ENCODE measurements at regions not wholly inside any gene's neighbourhood (a gene's known extent, or its start where the extent isn't known, plus 50 kb on each side); places are given as distances from the start of the nearest gene placed in this dataset.

GRCh38 chr7:35430547-35431153 is 176.8 kb upstream of the TBX20 start:
- Histone ChIP-seq H3K9me3 (replicated peaks) (0 out of 2 replicates have a peak, but pooled peaks cover 3% of the 10 kb centered on the region), H3K4me3 (no peak overlapping the region), H3K27me3 (replicated peaks) (no peaks in the 10 kb centered on the region), H3K4me1 (replicated peaks) (no peaks in the 10 kb centered on the region), H3K27ac (no peak overlapping the region), H3K36me3 (no peaks in the 10 kb centered on the region)
- DNase-seq (ENCODE audit: low read depth in 1 of 2, low spot score in 2 of 2): no peak

- Histone ChIP-seq H3K27ac (no peak overlapping the region), H3K27me3 (replicated peaks) (no peaks in the 10 kb centered on the region), H3K9me3 (replicated peaks) (no peaks in the 10 kb centered on the region), H3K36me3 (no peaks in the 10 kb centered on the region), H3K4me3 (no peak overlapping the region), H3K4me1 (replicated peaks) (no peaks in the 10 kb centered on the region)
- peak in 1 of 2 experiments; percentile 39 for DNase-seq (ENCODE audit: low read depth in 1 of 2, low spot score in 2 of 2)
These were observed 171.1 kb upstream of the TBX20 start for GRCh38 chr7:35424869-35425495.

- Histone ChIP-seq H3K27ac (no peak overlapping the region), H3K4me1 (replicated peaks) (no peaks in the 10 kb centered on the region), H3K4me3 (no peak overlapping the region), H3K9me3 (replicated peaks) (no peaks in the 10 kb centered on the region), H3K36me3 (no peaks in the 10 kb centered on the region), H3K27me3 (replicated peaks) (no peaks in the 10 kb centered on the region)
- no peak for DNase-seq (ENCODE audit: low read depth in 1 of 2, low spot score in 2 of 2)
These were observed 170.5 kb upstream of the TBX20 start for GRCh38 chr7:35424440-35424839.

GRCh38 chr7:35422715-35423114 is 168.8 kb upstream of the TBX20 start:
- no peak for DNase-seq (ENCODE audit: low read depth in 1 of 2, low spot score in 2 of 2)
- Histone ChIP-seq H3K27me3 (replicated peaks) (no peaks in the 10 kb centered on the region), H3K4me3 (no peak overlapping the region), H3K36me3 (no peaks in the 10 kb centered on the region), H3K9me3 (replicated peaks) (no peaks in the 10 kb centered on the region), H3K27ac (no peak overlapping the region), H3K4me1 (replicated peaks) (no peaks in the 10 kb centered on the region)

GRCh38 chr7:35420656-35421055 is 166.8 kb upstream of the TBX20 start:
- H3K27ac ChIP-seq: no peak overlapping the region
- H3K9me3 ChIP-seq (replicated peaks): no peaks in the 10 kb centered on the region
- H3K27me3 ChIP-seq (replicated peaks): no peaks in the 10 kb centered on the region
- no peaks in the 10 kb centered on the region for H3K4me1 ChIP-seq (replicated peaks)
- H3K4me3 ChIP-seq: peak overlapping the region; percentile 1; the same call in 1 of the 2 replicates
- no peaks in the 10 kb centered on the region for H3K36me3 ChIP-seq
- no peak for DNase-seq (ENCODE audit: low read depth in 1 of 2, low spot score in 2 of 2)

- no peak for DNase-seq (ENCODE audit: low read depth in 1 of 2, low spot score in 2 of 2)
- no peak overlapping the region for H3K27ac ChIP-seq
- H3K9me3 ChIP-seq (replicated peaks): no peaks in the 10 kb centered on the region
- no peaks in the 10 kb centered on the region for H3K27me3 ChIP-seq (replicated peaks)
- no peaks in the 10 kb centered on the region for H3K36me3 ChIP-seq
- no peak overlapping the region for H3K4me3 ChIP-seq
- H3K4me1 ChIP-seq (replicated peaks): no peaks in the 10 kb centered on the region
These were observed 165.5 kb upstream of the TBX20 start for GRCh38 chr7:35419391-35419755.

GRCh38 chr7:35418716-35419390 is 165.0 kb upstream of the TBX20 start:
- H3K9me3 ChIP-seq (replicated peaks): no peaks in the 10 kb centered on the region
- H3K27me3 ChIP-seq (replicated peaks): no peaks in the 10 kb centered on the region
- H3K4me3 ChIP-seq: no peak overlapping the region
- H3K36me3 ChIP-seq: no peaks in the 10 kb centered on the region
- H3K4me1 ChIP-seq (replicated peaks): no peaks in the 10 kb centered on the region
- DNase-seq (ENCODE audit: low read depth in 1 of 2, low spot score in 2 of 2): no peak
- H3K27ac ChIP-seq: no peak overlapping the region

GRCh38 chr7:35416568-35416967 is 162.7 kb upstream of the TBX20 start:
- no peak for DNase-seq (ENCODE audit: low read depth in 1 of 2, low spot score in 2 of 2)
- H3K9me3 ChIP-seq (replicated peaks): no peaks in the 10 kb centered on the region
- no peaks in the 10 kb centered on the region for H3K27me3 ChIP-seq (replicated peaks)
- H3K4me1 ChIP-seq (replicated peaks): no peaks in the 10 kb centered on the region
- no peak overlapping the region for H3K27ac ChIP-seq
- H3K36me3 ChIP-seq: no peaks in the 10 kb centered on the region
- no peak overlapping the region for H3K4me3 ChIP-seq

- no peak overlapping the region for H3K27ac ChIP-seq
- H3K36me3 ChIP-seq: no peaks in the 10 kb centered on the region
- DNase-seq (ENCODE audit: low read depth in 1 of 2, low spot score in 2 of 2): no peak
- no peaks in the 10 kb centered on the region for H3K9me3 ChIP-seq (replicated peaks)
- no peak overlapping the region for H3K4me3 ChIP-seq
- H3K4me1 ChIP-seq (replicated peaks): no peaks in the 10 kb centered on the region
- no peaks in the 10 kb centered on the region for H3K27me3 ChIP-seq (replicated peaks)
These were observed 161.5 kb upstream of the TBX20 start for GRCh38 chr7:35415411-35415822.

GRCh38 chr7:35411331-35411730 is 157.4 kb upstream of the TBX20 start:
- no peak for DNase-seq (ENCODE audit: low read depth in 1 of 2, low spot score in 2 of 2)
- Histone ChIP-seq H3K36me3 (no peaks in the 10 kb centered on the region), H3K9me3 (replicated peaks) (no peaks in the 10 kb centered on the region), H3K4me1 (replicated peaks) (no peaks in the 10 kb centered on the region), H3K27ac (no peak overlapping the region), H3K4me3 (no peak overlapping the region), H3K27me3 (replicated peaks) (no peaks in the 10 kb centered on the region)

- Histone ChIP-seq H3K9me3 (replicated peaks) (no peaks in the 10 kb centered on the region), H3K4me3 (no peak overlapping the region), H3K36me3 (no peaks in the 10 kb centered on the region), H3K27me3 (replicated peaks) (no peaks in the 10 kb centered on the region), H3K27ac (no peak overlapping the region), H3K4me1 (replicated peaks) (no peaks in the 10 kb centered on the region)
- no peak for DNase-seq (ENCODE audit: low read depth in 1 of 2, low spot score in 2 of 2)
These were observed 151.6 kb upstream of the TBX20 start for GRCh38 chr7:35405461-35405860.

GRCh38 chr7:35401217-35401879 is 147.4 kb upstream of the TBX20 start:
- Histone ChIP-seq H3K4me1 (replicated peaks) (no peaks in the 10 kb centered on the region), H3K27me3 (replicated peaks) (no peaks in the 10 kb centered on the region), H3K36me3 (no peaks in the 10 kb centered on the region), H3K9me3 (replicated peaks) (no peaks in the 10 kb centered on the region), H3K4me3 (no peak overlapping the region), H3K27ac (no peak overlapping the region)
- no peak for DNase-seq (ENCODE audit: low read depth in 1 of 2, low spot score in 2 of 2)

- DNase-seq (ENCODE audit: low read depth in 1 of 2, low spot score in 2 of 2): no peak
- Histone ChIP-seq H3K4me3 (no peak overlapping the region), H3K27me3 (replicated peaks) (no peaks in the 10 kb centered on the region), H3K36me3 (no peaks in the 10 kb centered on the region), H3K27ac (no peak overlapping the region), H3K4me1 (replicated peaks) (no peaks in the 10 kb centered on the region), H3K9me3 (replicated peaks) (no peaks in the 10 kb centered on the region)
These were observed 145.9 kb upstream of the TBX20 start for GRCh38 chr7:35399840-35400239.

- Histone ChIP-seq H3K9me3 (replicated peaks) (no peaks in the 10 kb centered on the region), H3K4me3 (no peak overlapping the region), H3K27ac (no peak overlapping the region), H3K36me3 (no peaks in the 10 kb centered on the region), H3K4me1 (replicated peaks) (no peaks in the 10 kb centered on the region), H3K27me3 (replicated peaks) (no peaks in the 10 kb centered on the region)
- no peak for DNase-seq (ENCODE audit: low read depth in 1 of 2, low spot score in 2 of 2)
These were observed 145.3 kb upstream of the TBX20 start for GRCh38 chr7:35399216-35399615.

All from SJSA1 (cell line).